ENCODE measurements at regions not wholly inside any gene's neighbourhood (a gene's known extent, or its start where the extent isn't known, plus 50 kb on each side); places are given as distances from the start of the nearest gene placed in this dataset.

GRCh38 chr10:80697926-80698325, 160.2 kb downstream of the SH2D4B start:
- peaks cover 2% of the 10 kb centered on the region for H3K27me3 ChIP-seq (ENCODE audit: control insufficient read depth, insufficient read depth, low read length)
- no peak overlapping the region for H3K27ac ChIP-seq (ENCODE audit: low read depth, low read length)
- no peak for DNase-seq (ENCODE audit: low read depth, low spot score)
- ChIA-PET POLR2A (no interaction called here), CTCF (no interaction called here)
- H3K4me3 ChIP-seq (ENCODE audit: low read depth, low read length): no peak overlapping the region
- TF ChIP-seq, protein P1, sequence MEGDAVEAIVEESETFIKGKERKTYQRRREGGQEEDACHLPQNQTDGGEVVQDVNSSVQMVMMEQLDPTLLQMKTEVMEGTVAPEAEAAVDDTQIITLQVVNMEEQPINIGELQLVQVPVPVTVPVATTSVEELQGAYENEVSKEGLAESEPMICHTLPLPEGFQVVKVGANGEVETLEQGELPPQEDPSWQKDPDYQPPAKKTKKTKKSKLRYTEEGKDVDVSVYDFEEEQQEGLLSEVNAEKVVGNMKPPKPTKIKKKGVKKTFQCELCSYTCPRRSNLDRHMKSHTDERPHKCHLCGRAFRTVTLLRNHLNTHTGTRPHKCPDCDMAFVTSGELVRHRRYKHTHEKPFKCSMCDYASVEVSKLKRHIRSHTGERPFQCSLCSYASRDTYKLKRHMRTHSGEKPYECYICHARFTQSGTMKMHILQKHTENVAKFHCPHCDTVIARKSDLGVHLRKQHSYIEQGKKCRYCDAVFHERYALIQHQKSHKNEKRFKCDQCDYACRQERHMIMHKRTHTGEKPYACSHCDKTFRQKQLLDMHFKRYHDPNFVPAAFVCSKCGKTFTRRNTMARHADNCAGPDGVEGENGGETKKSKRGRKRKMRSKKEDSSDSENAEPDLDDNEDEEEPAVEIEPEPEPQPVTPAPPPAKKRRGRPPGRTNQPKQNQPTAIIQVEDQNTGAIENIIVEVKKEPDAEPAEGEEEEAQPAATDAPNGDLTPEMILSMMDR (IDR thresholded peaks at IDR 0.05; ENCODE audit: low read depth, low read length): no peak
- H3K9me3 ChIP-seq (ENCODE audit: control insufficient read depth, insufficient read depth, low read length): no peaks in the 10 kb centered on the region

DNA sequence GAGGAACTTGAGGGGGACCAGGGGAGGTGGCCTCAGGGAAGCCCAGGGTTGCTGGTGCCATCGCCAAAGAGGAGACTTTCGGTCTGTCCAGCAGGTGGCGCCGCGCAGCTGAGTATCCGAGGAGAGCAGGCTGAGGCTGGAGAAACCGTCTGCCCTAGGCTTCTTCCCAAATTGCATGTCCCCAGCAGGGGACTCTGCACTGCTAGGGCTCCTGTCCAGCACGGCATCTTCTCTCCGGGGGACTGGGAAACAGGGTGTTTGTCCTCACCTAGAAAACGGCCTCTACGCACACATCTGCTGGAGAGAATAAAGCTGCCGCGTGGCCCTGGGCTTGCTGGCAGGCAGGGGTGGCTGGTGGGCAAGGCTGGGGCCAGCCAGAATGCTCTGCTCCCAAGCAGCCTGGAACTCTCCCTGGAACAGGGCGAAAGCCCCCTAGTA, 161.9 kb downstream of the SH2D4B start:
- POLR2A ChIA-PET: no interaction called here
- CTCF ChIA-PET: interaction anchor here (0.6 to 2.1 kb wide), 19 partner anchors 9 to 542 kb away, joined by 3 to 13 read pairs (median 3); no protein-coding TSS in a partner anchor
- TF ChIP-seq, protein P1 (IDR thresholded peaks at IDR 0.05; ENCODE audit: low read depth, low read length): peak; percentile 82
- Histone ChIP-seq H3K4me3 (ENCODE audit: low read depth, low read length) (no peak overlapping the region), H3K27me3 (ENCODE audit: control insufficient read depth, insufficient read depth, low read length) (peaks cover 2% of the 10 kb centered on the region), H3K9me3 (ENCODE audit: control insufficient read depth, insufficient read depth, low read length) (no peaks in the 10 kb centered on the region), H3K27ac (ENCODE audit: low read depth, low read length) (no peak overlapping the region)
- DNase-seq (ENCODE audit: low read depth, low spot score): peak; percentile 20

- ChIA-PET CTCF (interaction anchor here (0.6 to 2.1 kb wide), 10 partner anchors 8 to 541 kb away, joined by 3 to 13 read pairs (median 4); no protein-coding TSS in a partner anchor), POLR2A (no interaction called here)
- Histone ChIP-seq H3K27me3 (ENCODE audit: control insufficient read depth, insufficient read depth, low read length) (peaks cover 2% of the 10 kb centered on the region), H3K27ac (ENCODE audit: low read depth, low read length) (no peak overlapping the region), H3K9me3 (ENCODE audit: control insufficient read depth, insufficient read depth, low read length) (no peaks in the 10 kb centered on the region), H3K4me3 (ENCODE audit: low read depth, low read length) (no peak overlapping the region)
- no peak for DNase-seq (ENCODE audit: low read depth, low spot score)
- TF ChIP-seq, protein P1 (IDR thresholded peaks at IDR 0.05; ENCODE audit: low read depth, low read length): no peak
These were observed 162.6 kb downstream of the SH2D4B start for GRCh38 chr10:80700252-80700651.

DNA sequence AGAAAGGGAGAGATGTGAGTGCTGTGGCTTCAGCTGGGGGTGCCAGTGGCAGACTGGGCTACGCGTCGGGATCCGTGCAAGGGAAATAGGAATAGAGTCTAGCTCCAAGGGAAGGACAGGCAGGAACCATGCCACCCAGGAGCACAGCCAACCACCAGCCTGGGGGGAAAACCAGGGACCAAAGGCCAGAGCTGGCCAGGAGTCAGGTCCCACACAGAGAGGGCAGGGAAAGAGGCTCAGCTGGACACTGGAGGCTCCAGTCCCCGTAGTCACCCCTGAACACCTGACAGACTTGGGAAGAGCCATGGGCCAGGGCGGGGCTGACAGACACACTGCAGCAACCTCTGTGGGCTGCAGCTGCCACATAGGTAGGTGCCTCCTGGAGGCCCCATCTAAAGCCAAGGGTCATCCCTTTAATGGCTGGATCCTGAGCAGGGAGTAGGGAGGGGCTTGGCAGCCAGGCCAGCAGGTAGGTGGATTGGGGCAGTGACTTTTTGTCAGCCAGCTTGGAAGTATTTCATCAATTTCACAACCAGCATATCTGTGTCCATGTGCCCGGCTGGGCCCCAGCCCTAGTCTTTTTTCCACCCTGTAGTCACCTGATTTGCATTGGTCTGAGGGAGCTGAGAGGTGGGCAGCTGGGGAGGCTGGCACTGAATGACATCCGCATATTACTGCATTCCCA, 163.2 kb downstream of the SH2D4B start:
- CTCF ChIA-PET: interaction anchor here (1.3 to 2.1 kb wide), 2 partner anchors 13 to 256 kb away, joined by 4 to 9 read pairs; no protein-coding TSS in a partner anchor

DNA sequence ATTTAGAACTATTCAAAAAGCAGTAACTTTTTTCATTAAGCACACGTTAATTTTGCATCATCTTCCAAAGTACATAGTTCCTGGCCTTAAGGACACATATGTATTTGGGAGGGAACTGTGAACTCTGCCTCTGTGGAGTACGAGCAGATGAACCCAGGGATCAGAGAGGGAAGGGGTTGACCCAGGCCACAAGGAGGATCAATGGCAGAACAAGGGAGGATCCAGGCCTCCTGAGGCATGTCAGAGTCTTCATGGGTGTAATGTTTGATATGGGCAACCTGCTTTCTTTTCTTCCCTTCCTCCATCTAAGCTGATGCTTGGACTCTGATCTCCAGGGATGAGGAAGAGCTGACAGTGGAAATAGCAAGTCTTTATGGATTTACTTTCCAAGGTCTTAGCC, 164.0 kb downstream of the SH2D4B start:
- DNase-seq (ENCODE audit: low read depth, low spot score): no peak
- CTCF ChIA-PET: interaction anchor here (2.1 kb wide), 1 partner anchor 257 kb away, joined by 9 read pairs; no protein-coding TSS in a partner anchor
- POLR2A ChIA-PET: interaction anchor here (1.0 kb wide), 1 partner anchor 39 kb away, joined by 3 read pairs; no protein-coding TSS in a partner anchor

More for the DNA sequence above, 163.2 kb downstream of the SH2D4B start:
- DNase-seq (ENCODE audit: low read depth, low spot score): no peak
- Histone ChIP-seq H3K27me3 (ENCODE audit: control insufficient read depth, insufficient read depth, low read length) (peaks cover 2% of the 10 kb centered on the region), H3K27ac (ENCODE audit: low read depth, low read length) (no peak overlapping the region), H3K9me3 (ENCODE audit: control insufficient read depth, insufficient read depth, low read length) (no peaks in the 10 kb centered on the region), H3K4me3 (ENCODE audit: low read depth, low read length) (no peak overlapping the region)
- POLR2A ChIA-PET: no interaction called here
- TF ChIP-seq, protein P1 (IDR thresholded peaks at IDR 0.05; ENCODE audit: low read depth, low read length): no peak

More for the DNA sequence above, 164.0 kb downstream of the SH2D4B start:
- Histone ChIP-seq H3K27me3 (ENCODE audit: control insufficient read depth, insufficient read depth, low read length) (peaks cover 2% of the 10 kb centered on the region), H3K27ac (ENCODE audit: low read depth, low read length) (no peak overlapping the region), H3K9me3 (ENCODE audit: control insufficient read depth, insufficient read depth, low read length) (no peaks in the 10 kb centered on the region), H3K4me3 (ENCODE audit: low read depth, low read length) (no peak overlapping the region)
- TF ChIP-seq, protein P1 (IDR thresholded peaks at IDR 0.05; ENCODE audit: low read depth, low read length): no peak
